H1 (cell line): ENCODE measurements at regions not wholly inside any gene's neighbourhood (a gene's known extent, or its start where the extent isn't known, plus 50 kb on each side); places are given as distances from the start of the nearest gene placed in this dataset.

ENCODE experiments used
- CTCF ChIA-PET: fragments of 300-600 bp; sonication (Branson Sonifier 250); formaldehyde crosslinking; loops from one replicate; lab custom pipeline; 2021; ENCODE audit not compliant: partially characterized antibody; lab: Charles Lee
- POLR2A ChIA-PET: fragments of 300-600 bp; sonication (Branson Sonifier 250); formaldehyde crosslinking; loops from one replicate; lab custom pipeline; 2021; ENCODE audit warnings: inconsistent platforms; ENCODE audit not compliant: partially characterized antibody; lab: Charles Lee
- DNase-seq, 2 experiments: peaks; one replicate each; pipeline versions ENCODE4 v3.0.0 to v3.0.0-alpha.2; 2010 to 2022; ENCODE audit warnings: low spot score in 2 of 2, low read depth in 1 of 2, mixed read lengths in 1 of 2
- FAIRE-seq: peaks from 2 replicates; lab custom pipeline; 2011; peaks lifted over from hg19 to GRCh38; lab: Jason Lieb, UNC
- H2AFZ ChIP-seq: 2 replicates; pipeline ENCODE4 v1.8.1; 2012; ENCODE audit warnings: low read length, inconsistent platforms
- H2AK5ac ChIP-seq: 2 replicates; pipeline ENCODE4 v1.6.1; 2013; ENCODE audit warnings: low read depth, low read length
- H2BK120ac ChIP-seq: replicated peaks from 2 replicates; pipeline ENCODE3; 2013; ENCODE audit warnings: low read depth, low read length, inconsistent platforms
- H2BK12ac ChIP-seq: 2 replicates; pipeline ENCODE4 v1.6.1; 2013; ENCODE audit warnings: low read depth, low read length
- H2BK15ac ChIP-seq: 2 replicates; pipeline ENCODE4 v1.6.1; 2013; ENCODE audit warnings: low read length
- H2BK20ac ChIP-seq: 2 replicates; pipeline ENCODE4 v1.6.1; 2013; ENCODE audit warnings: low read length
- H2BK5ac ChIP-seq: 2 replicates; pipeline ENCODE4 v1.6.1; 2013; ENCODE audit warnings: low read depth, low read length
- H3K14ac ChIP-seq: 2 replicates; pipeline ENCODE4 v1.6.1; 2013; ENCODE audit warnings: inconsistent platforms; ENCODE audit not compliant: insufficient read length
- H3K18ac ChIP-seq: 2 replicates; pipeline ENCODE4 v1.6.1; 2013; ENCODE audit warnings: low read length; ENCODE audit errors: extremely low read depth
- H3K23ac ChIP-seq: 2 replicates; pipeline ENCODE4 v1.6.1; 2013; ENCODE audit warnings: inconsistent platforms; ENCODE audit not compliant: insufficient read length
- H3K23me2 ChIP-seq: 2 replicates; pipeline ENCODE4 v1.6.1; 2013; ENCODE audit warnings: low read depth, low read length
- H3K27ac ChIP-seq: 2 replicates; pipeline ENCODE4 v1.6.1; 2011; ENCODE audit warnings: low read depth, low read length, inconsistent platforms
- H3K27me3 ChIP-seq, 4 experiments: replicated peaks in 1 of 4; 1 replicate in 1 of 4; 2 replicates in 3 of 4; pipeline versions ENCODE4 v1.6.1 to v1.8.1; 2011 to 2013; ENCODE audit warnings: low read length in 3 of 4, mild to moderate bottlenecking in 3 of 4, inconsistent platforms in 2 of 4, mixed read lengths in 2 of 4, moderate library complexity in 1 of 4; ENCODE audit not compliant: control insufficient read depth in 3 of 4, insufficient read depth in 3 of 4; ENCODE audit errors: extremely low read depth in 1 of 4
- H3K36me3 ChIP-seq, 4 experiments: 2 replicates each; pipeline versions ENCODE4 v1.6.1 to v1.8.1; 2011 to 2013; ENCODE audit warnings: mild to moderate bottlenecking in 4 of 4, low read length in 3 of 4, moderate library complexity in 2 of 4, control low read depth in 1 of 4, inconsistent platforms in 1 of 4; ENCODE audit not compliant: insufficient read depth in 4 of 4, control insufficient read depth in 2 of 4
- H3K4ac ChIP-seq: replicated peaks from 2 replicates; pipeline ENCODE3; 2013; ENCODE audit warnings: low read length, low read depth, mixed read lengths, inconsistent platforms; ENCODE audit not compliant: insufficient read length
- H3K4me1 ChIP-seq, 4 experiments: replicated peaks in 1 of 4; 1 replicate in 1 of 4; 2 replicates in 3 of 4; pipeline versions ENCODE4 v1.6.1 to v1.8.1; 2011 to 2013; ENCODE audit warnings: low read length in 3 of 4, inconsistent platforms in 2 of 4, mixed read lengths in 1 of 4; ENCODE audit not compliant: insufficient read depth in 4 of 4, control insufficient read depth in 3 of 4
- H3K4me2 ChIP-seq, 2 experiments: 2 replicates each; pipeline versions ENCODE4 v1.6.1 to v1.8.1; 2011 to 2013; ENCODE audit warnings: low read depth in 2 of 2, low read length in 2 of 2, control low read depth in 1 of 2, inconsistent platforms in 1 of 2, mild to moderate bottlenecking in 1 of 2; ENCODE audit not compliant: insufficient read depth in 1 of 2
- H3K4me3 ChIP-seq, 4 experiments: fragments of 200-600, 300-600 bp in 1 of 4; sonication (generic), shearing (Covaris generic), sonication (Bioruptor Twin) in 1 of 4; 2 replicates each; pipeline versions ENCODE4 v1.5.1 to v1.8.1; 2011 to 2016; ENCODE audit warnings: low read length in 4 of 4, low read depth in 3 of 4, control low read depth in 2 of 4, inconsistent platforms in 2 of 4, mild to moderate bottlenecking in 2 of 4, mixed read lengths in 1 of 4, moderate library complexity in 1 of 4; ENCODE audit not compliant: insufficient read depth in 2 of 4; ENCODE audit errors: extremely low read depth in 1 of 4
- H3K56ac ChIP-seq: replicated peaks from 2 replicates; pipeline ENCODE3; 2013; ENCODE audit warnings: low read depth, mild to moderate bottlenecking, mixed read lengths, low read length, inconsistent platforms; ENCODE audit not compliant: insufficient read length
- H3K79me1 ChIP-seq: 2 replicates; pipeline ENCODE4 v1.6.1; 2013; ENCODE audit warnings: low read depth, low read length, control low read depth
- H3K79me2 ChIP-seq, 2 experiments: 2 replicates each; pipeline versions ENCODE4 v1.6.1 to v1.8.1; 2012 to 2013; ENCODE audit warnings: low read length in 2 of 2, mild to moderate bottlenecking in 2 of 2, inconsistent platforms in 1 of 2; ENCODE audit not compliant: insufficient read depth in 2 of 2, control insufficient read depth in 1 of 2
- H3K9ac ChIP-seq, 4 experiments: replicated peaks in 1 of 4; 1 replicate in 1 of 4; 2 replicates in 3 of 4; pipeline versions ENCODE4 v1.6.1 to v1.8.1; 2011 to 2013; ENCODE audit warnings: low read depth in 3 of 4, low read length in 3 of 4, control low read depth in 2 of 4, mild to moderate bottlenecking in 2 of 4, moderate library complexity in 2 of 4, inconsistent platforms in 1 of 4; ENCODE audit errors: extremely low read depth in 1 of 4
- H3K9me3 ChIP-seq, 2 experiments: 2 replicates each; pipeline versions ENCODE4 v1.6.1 to v1.8.1; 2012 to 2013; ENCODE audit warnings: mild to moderate bottlenecking in 2 of 2, moderate library complexity in 2 of 2, control low read depth in 1 of 2, inconsistent platforms in 1 of 2, low read depth in 1 of 2, low read length in 1 of 2, mixed read lengths in 1 of 2; ENCODE audit not compliant: insufficient read depth in 2 of 2
- H4K20me1 ChIP-seq, 2 experiments: replicated peaks in 1 of 2; 2 replicates each; pipeline versions ENCODE3 to v1.8.1; 2011 to 2013; ENCODE audit warnings: inconsistent platforms in 2 of 2, low read length in 2 of 2, mild to moderate bottlenecking in 1 of 2; ENCODE audit not compliant: insufficient read depth in 2 of 2, control insufficient read depth in 1 of 2
- H4K5ac ChIP-seq: 2 replicates; pipeline ENCODE4 v1.6.1; 2013; ENCODE audit warnings: low read length, low read depth, mixed read lengths, inconsistent platforms; ENCODE audit not compliant: insufficient read length
- H4K8ac ChIP-seq: 2 replicates; pipeline ENCODE4 v1.8.0; 2013; ENCODE audit warnings: mild to moderate bottlenecking, moderate library complexity, low read length, inconsistent platforms; ENCODE audit not compliant: insufficient read depth; ENCODE audit errors: extremely low read depth
- H4K91ac ChIP-seq: replicated peaks from 2 replicates; pipeline ENCODE3; 2013; ENCODE audit warnings: low read length, mixed read lengths, inconsistent platforms; ENCODE audit not compliant: insufficient read length
- CTBP2 ChIP-seq: IDR thresholded peaks from 2 replicates; pipeline ENCODE4 v1.7.0; 2011; ENCODE audit warnings: borderline replicate concordance, mild to moderate bottlenecking, moderate library complexity, mixed read lengths, low read length; ENCODE audit not compliant: insufficient read depth, insufficient read length
- HDAC2 ChIP-seq, 2 experiments: fragments of 300-600 bp in 1 of 2; sonication (generic) in 1 of 2; IDR thresholded peaks; 2 replicates each; pipeline ENCODE4 v1.6.1; 2011 to 2012; ENCODE audit warnings: low read depth in 2 of 2, low read length in 2 of 2, mild to moderate bottlenecking in 2 of 2, moderate library complexity in 2 of 2, borderline replicate concordance in 1 of 2, inconsistent platforms in 1 of 2
- WGBS, 2 experiments: shearing (Covaris generic) in 1 of 2; methylation state at CpG; one replicate each; pipeline versions ENCODE4 v1.1.6 to v1.1.7; 2013 to 2015; ENCODE audit warnings: low lambda C conversion rate in 2 of 2, mixed read lengths in 2 of 2, inconsistent platforms in 1 of 2, low coverage in 1 of 2, missing lambda C conversion rate in 1 of 2; ENCODE audit not compliant: insufficient replicate concordance in 2 of 2, insufficient coverage in 1 of 2, insufficient read length in 1 of 2; ENCODE audit errors: extremely low coverage in 1 of 2, missing lambda C conversion rate in 1 of 2; 5-methylcytosine and 5-hydroxymethylcytosine counted together
- TF ChIP-seq, protein P1 (sequence below): IDR thresholded peaks from 2 replicates; pipeline ENCODE4 v1.6.1; 2011; ENCODE audit warnings: low read length, improper control_type of control experiment

GRCh38 chr16:52054326-52054725 is 492.6 kb downstream of the TOX3 start:
- H2BK120ac ChIP-seq, result no peak overlapping the region
- H3K27ac ChIP-seq, result no peak overlapping the region
- H2BK15ac ChIP-seq, result no peak overlapping the region
- no peaks in the 10 kb centered on the region for H3K79me2 ChIP-seq
- no peak overlapping the region for H3K9ac ChIP-seq
- DNase-seq, result no peak
- no peak overlapping the region for H4K5ac ChIP-seq
- no peak for FAIRE-seq
- no peak overlapping the region for H3K4me3 ChIP-seq
- H3K4ac ChIP-seq, result no peak overlapping the region
- no peak overlapping the region for H2BK12ac ChIP-seq
- H2BK5ac ChIP-seq, result no peak overlapping the region
- ChIA-PET POLR2A (no interaction called here), CTCF (no interaction called here)
- H2AFZ ChIP-seq, result no peak overlapping the region
- H3K27me3 ChIP-seq, result no peaks in the 10 kb centered on the region
- no peaks in the 10 kb centered on the region for H3K9me3 ChIP-seq
- no peak overlapping the region for H3K23ac ChIP-seq
- H4K20me1 ChIP-seq, result no peaks in the 10 kb centered on the region
- H2AK5ac ChIP-seq, result no peak overlapping the region
- no peak overlapping the region for H3K4me2 ChIP-seq
- no peak overlapping the region for H3K56ac ChIP-seq
- no peak overlapping the region for H4K8ac ChIP-seq
- H3K79me1 ChIP-seq, result no peaks in the 10 kb centered on the region
- WGBS, 2 experiments, result 94% methylated on average over 1 of the region's 1 CpG; no CpG with 5 or more reads in 1 of the 2 experiments
- no peak overlapping the region for H3K18ac ChIP-seq
- H4K91ac ChIP-seq, result no peak overlapping the region
- H3K4me1 ChIP-seq, result no peaks in the 10 kb centered on the region
- no peak overlapping the region for H3K14ac ChIP-seq
- no peaks in the 10 kb centered on the region for H3K36me3 ChIP-seq
- H3K23me2 ChIP-seq, result no peaks in the 10 kb centered on the region
- H2BK20ac ChIP-seq, result no peak overlapping the region
- TF ChIP-seq HDAC2 (IDR thresholded peaks at IDR 0.05; ENCODE audit: borderline replicate concordance in 1 of 2, low read depth in 2 of 2, low read length in 2 of 2) (no peak), CTBP2 (no peak)
- TF ChIP-seq, protein P1, sequence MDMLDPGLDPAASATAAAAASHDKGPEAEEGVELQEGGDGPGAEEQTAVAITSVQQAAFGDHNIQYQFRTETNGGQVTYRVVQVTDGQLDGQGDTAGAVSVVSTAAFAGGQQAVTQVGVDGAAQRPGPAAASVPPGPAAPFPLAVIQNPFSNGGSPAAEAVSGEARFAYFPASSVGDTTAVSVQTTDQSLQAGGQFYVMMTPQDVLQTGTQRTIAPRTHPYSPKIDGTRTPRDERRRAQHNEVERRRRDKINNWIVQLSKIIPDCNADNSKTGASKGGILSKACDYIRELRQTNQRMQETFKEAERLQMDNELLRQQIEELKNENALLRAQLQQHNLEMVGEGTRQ, result no peak
